ENCODE measurements at regions not wholly inside any gene's neighbourhood (a gene's known extent, or its start where the extent isn't known, plus 50 kb on each side); places are given as distances from the start of the nearest gene placed in this dataset.

GRCh38 chr9:88291856-88292255 lies 96.4 kb upstream of the SPIN1 start:
- H3K4me3 ChIP-seq = no peak overlapping the region
- WGBS = 63% methylated on average over 5 of the region's 5 CpGs
- TF ChIP-seq EP300 (IDR thresholded peaks at IDR 0.05) (no peak), POLR2A (IDR thresholded peaks at IDR 0.05) (no peak), CTCF (IDR thresholded peaks at IDR 0.05) (no peak), POLR2AphosphoS5 (IDR thresholded peaks at IDR 0.05) (no peak)
- H3K27ac ChIP-seq = no peak overlapping the region
- no peaks in the 10 kb centered on the region for H3K27me3 ChIP-seq
- no peaks in the 10 kb centered on the region for H3K36me3 ChIP-seq
- DNase-seq (ENCODE audit: low spot score in 2 of 2) = no peak
- no peaks in the 10 kb centered on the region for H3K9me3 ChIP-seq
- H3K4me1 ChIP-seq = no peaks in the 10 kb centered on the region

GRCh38 chr9:88291056-88291455 lies 97.2 kb upstream of the SPIN1 start:
- no peak for DNase-seq (ENCODE audit: low spot score in 2 of 2)
- WGBS = 88% methylated on average over 7 of the region's 7 CpGs
- Histone ChIP-seq H3K27me3 (no peaks in the 10 kb centered on the region), H3K9me3 (no peaks in the 10 kb centered on the region), H3K27ac (no peak overlapping the region), H3K4me3 (no peak overlapping the region), H3K4me1 (no peaks in the 10 kb centered on the region), H3K36me3 (no peaks in the 10 kb centered on the region)
- TF ChIP-seq CTCF (IDR thresholded peaks at IDR 0.05) = no peak
- TF ChIP-seq POLR2A (IDR thresholded peaks at IDR 0.05) = no peak
- TF ChIP-seq POLR2AphosphoS5 (IDR thresholded peaks at IDR 0.05) = no peak
- no peak for TF ChIP-seq EP300 (IDR thresholded peaks at IDR 0.05)

DNA sequence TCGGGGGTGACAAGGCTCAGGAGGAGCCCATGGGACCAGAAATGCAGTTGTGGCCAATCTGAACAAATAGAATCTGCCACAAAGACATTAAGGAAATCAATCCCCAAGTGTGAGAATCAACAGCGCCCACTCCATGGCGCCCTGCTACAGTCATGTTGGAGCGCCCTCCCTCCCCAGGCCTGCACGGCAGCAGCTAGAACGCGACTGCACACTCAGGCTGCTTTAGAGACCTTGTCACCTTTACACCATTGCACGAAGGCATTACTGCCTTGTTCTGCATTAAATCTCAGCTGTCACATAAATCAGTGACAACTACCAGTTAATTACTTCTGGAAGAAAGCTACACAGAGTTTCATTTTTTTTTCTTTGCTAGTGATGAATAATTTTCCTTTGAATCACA lies 98.7 kb upstream of the SPIN1 start:
- H3K9me3 ChIP-seq = peaks cover 4% of the 10 kb centered on the region
- no peaks in the 10 kb centered on the region for H3K36me3 ChIP-seq
- TF ChIP-seq CTCF (IDR thresholded peaks at IDR 0.05) = no peak
- TF ChIP-seq POLR2A (IDR thresholded peaks at IDR 0.05) = no peak
- no peak for TF ChIP-seq EP300 (IDR thresholded peaks at IDR 0.05)
- no peak for TF ChIP-seq POLR2AphosphoS5 (IDR thresholded peaks at IDR 0.05)
- DNase-seq (ENCODE audit: low spot score in 2 of 2) = no peak
- no peaks in the 10 kb centered on the region for H3K4me1 ChIP-seq
- no peak overlapping the region for H3K27ac ChIP-seq
- H3K27me3 ChIP-seq = no peaks in the 10 kb centered on the region
- WGBS = 73% methylated on average over 8 of the region's 8 CpGs
- no peak overlapping the region for H3K4me3 ChIP-seq

DNA sequence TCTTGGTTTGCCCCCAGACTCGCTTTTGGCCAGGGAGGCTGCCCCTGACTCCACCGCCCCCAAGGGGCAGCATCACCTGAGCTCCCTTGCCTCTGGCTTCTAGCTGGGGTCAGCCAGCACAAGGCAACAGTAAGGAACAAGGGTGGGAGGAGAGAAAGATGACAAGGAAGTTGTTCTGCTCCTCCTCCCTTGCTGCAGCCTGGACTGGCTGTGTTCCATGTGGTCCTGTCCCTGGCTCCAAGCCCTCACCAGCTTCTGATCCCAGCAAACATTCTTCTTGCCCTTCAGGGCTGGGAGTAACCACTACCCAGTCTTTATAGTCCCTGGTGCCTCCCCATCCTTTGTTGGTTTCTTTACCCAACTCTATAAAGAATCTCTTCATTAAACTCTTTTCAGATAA lies 100.3 kb upstream of the SPIN1 start:
- 68% methylated on average over 2 of the region's 2 CpGs for WGBS
- no peaks in the 10 kb centered on the region for H3K36me3 ChIP-seq
- peaks cover 4% of the 10 kb centered on the region for H3K9me3 ChIP-seq
- no peaks in the 10 kb centered on the region for H3K27me3 ChIP-seq
- H3K27ac ChIP-seq = no peak overlapping the region
- H3K4me1 ChIP-seq = no peaks in the 10 kb centered on the region
- DNase-seq (ENCODE audit: low spot score in 2 of 2) = no peak
- TF ChIP-seq POLR2A (IDR thresholded peaks at IDR 0.05) = no peak
- no peak for TF ChIP-seq POLR2AphosphoS5 (IDR thresholded peaks at IDR 0.05)
- no peak for TF ChIP-seq EP300 (IDR thresholded peaks at IDR 0.05)
- TF ChIP-seq CTCF (IDR thresholded peaks at IDR 0.05) = no peak
- no peak overlapping the region for H3K4me3 ChIP-seq

- no peaks in the 10 kb centered on the region for H3K4me1 ChIP-seq
- 60% methylated on average over 9 of the region's 10 CpGs for WGBS
- peaks cover 4% of the 10 kb centered on the region for H3K9me3 ChIP-seq
- no peaks in the 10 kb centered on the region for H3K36me3 ChIP-seq
- H3K27me3 ChIP-seq = no peaks in the 10 kb centered on the region
- TF ChIP-seq POLR2A (IDR thresholded peaks at IDR 0.05) = no peak
- no peak for TF ChIP-seq EP300 (IDR thresholded peaks at IDR 0.05)
- no peak for TF ChIP-seq CTCF (IDR thresholded peaks at IDR 0.05)
- TF ChIP-seq POLR2AphosphoS5 (IDR thresholded peaks at IDR 0.05) = no peak
- H3K27ac ChIP-seq = no peak overlapping the region
- DNase-seq (ENCODE audit: low spot score in 2 of 2) = no peak
- no peak overlapping the region for H3K4me3 ChIP-seq
These were observed 107.3 kb upstream of the SPIN1 start for GRCh38 chr9:88280816-88281382.

Data from suprapubic skin (tissue), 4 donors.